Endodermal cell (in vitro differentiated cells): ENCODE measurements at regions not wholly inside any gene's neighbourhood (a gene's known extent, or its start where the extent isn't known, plus 50 kb on each side); places are given as distances from the start of the nearest gene placed in this dataset.
"Not testable (repeated sequence)": the region's sequence is repeated elsewhere in the genome, so short reads cannot be mapped to it uniquely, and the experiment has no call there.

Experiments used
- DNase-seq: peaks from one replicate; pipeline ENCODE4 v3.0.0-alpha.2; 2017
- H3K27ac ChIP-seq: 2 replicates; pipeline ENCODE4 v1.5.1; 2013; ENCODE audit warnings: mild to moderate bottlenecking, low read depth, low read length, moderate library complexity
- H3K27me3 ChIP-seq: 2 replicates; pipeline ENCODE4 v1.6.1; 2013; ENCODE audit warnings: mild to moderate bottlenecking, low read length, moderate library complexity; ENCODE audit not compliant: insufficient read depth, control insufficient read depth, poor library complexity, severe bottlenecking
- H3K36me3 ChIP-seq: 2 replicates; pipeline ENCODE4 v1.7.0; 2013; ENCODE audit warnings: mild to moderate bottlenecking, low read length, moderate library complexity; ENCODE audit not compliant: control insufficient read depth, insufficient read depth
- H3K4me1 ChIP-seq: one replicate; pipeline ENCODE4 v1.7.0; 2013; ENCODE audit warnings: low read length; ENCODE audit not compliant: control insufficient read depth, insufficient read depth
- H3K4me3 ChIP-seq: 2 replicates; pipeline ENCODE4 v1.5.1; 2013; ENCODE audit warnings: mild to moderate bottlenecking, low read length, moderate library complexity
- H3K9ac ChIP-seq: 2 replicates; pipeline ENCODE4 v1.6.1; 2013; ENCODE audit warnings: mild to moderate bottlenecking, low read length, moderate library complexity; ENCODE audit not compliant: poor library complexity, severe bottlenecking; ENCODE audit errors: extremely low read depth
- H3K9me3 ChIP-seq: 2 replicates; pipeline ENCODE4 v1.6.1; 2013; ENCODE audit warnings: mild to moderate bottlenecking, low read length, moderate library complexity; ENCODE audit not compliant: control insufficient read depth
- H3K27ac Mint-ChIP-seq: 2 replicates; pipeline ENCODE4 v1.8.0; 2020; ENCODE audit warnings: mixed read lengths
- H3K27me3 Mint-ChIP-seq: 2 replicates; pipeline ENCODE4 v1.8.0; 2021; ENCODE audit warnings: mild to moderate bottlenecking, mixed read lengths; ENCODE audit not compliant: insufficient read depth
- H3K36me3 Mint-ChIP-seq: 2 replicates; pipeline ENCODE4 v1.8.0; 2020; ENCODE audit warnings: low read depth, mixed read lengths
- H3K4me1 Mint-ChIP-seq: 2 replicates; pipeline ENCODE4 v1.8.0; 2020; ENCODE audit warnings: mixed read lengths
- H3K4me3 Mint-ChIP-seq: 2 replicates; pipeline ENCODE4 v1.8.0; 2020; ENCODE audit warnings: mild to moderate bottlenecking, moderate library complexity, mixed read lengths
- H3K9me3 Mint-ChIP-seq: 2 replicates; pipeline ENCODE4 v1.8.0; 2020; ENCODE audit warnings: mild to moderate bottlenecking, mixed read lengths
- WGBS, 2 experiments: methylation state at CpG; one replicate each; pipeline versions ENCODE4 v1.1.5 to v1.1.7; 2013; ENCODE audit warnings: missing lambda C conversion rate in 2 of 2, mixed read lengths in 1 of 2; ENCODE audit not compliant: insufficient coverage in 1 of 2, insufficient read length in 1 of 2; 5-methylcytosine and 5-hydroxymethylcytosine counted together
- TF ChIP-seq, protein P1 (sequence below): fragments of 200-600 bp; sonication (generic); conservative IDR thresholded peaks from 2 replicates; pipeline ENCODE4 v1.5.0; 2021; ENCODE audit warnings: antibody characterized with exemption, mild to moderate bottlenecking

DNA sequence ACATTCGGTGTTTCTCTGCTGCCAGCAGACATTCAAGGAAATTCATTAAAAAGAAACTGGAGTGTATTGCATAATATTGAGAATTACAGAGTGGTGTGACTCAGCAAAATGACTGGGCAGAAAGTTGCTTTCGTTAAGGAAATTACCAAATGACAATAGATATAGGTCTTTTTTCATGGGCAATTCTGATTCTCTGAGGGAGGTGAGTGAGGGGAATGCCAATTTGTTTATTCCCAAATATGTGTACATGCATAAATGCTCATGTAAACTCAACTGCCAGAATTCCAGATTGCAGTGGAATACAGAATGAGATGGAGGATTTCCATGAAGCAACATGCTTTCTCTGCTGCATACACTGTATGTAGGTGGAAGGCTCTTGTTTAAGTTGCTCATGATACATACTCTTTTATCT, 1730.1 kb downstream of the SLITRK5 start:
- Histone ChIP-seq H3K4me1 (no peaks in the 10 kb centered on the region), H3K4me3 (no peak overlapping the region), H3K9me3 (peaks cover 19% of the 10 kb centered on the region), H3K36me3 (no peaks in the 10 kb centered on the region), H3K9ac (no peak overlapping the region), H3K27ac (no peak overlapping the region), H3K27me3 (no peaks in the 10 kb centered on the region)
- no peaks in the 10 kb centered on the region for H3K27me3 Mint-ChIP-seq
- H3K27ac Mint-ChIP-seq, result peak overlapping the region; percentile 9
- no peak overlapping the region for H3K4me3 Mint-ChIP-seq
- H3K4me1 Mint-ChIP-seq, result peaks cover 10% of the 10 kb centered on the region
- 89 to 100% methylated on average over 1 to 2 of the region's 2 CpGs for WGBS, 2 experiments
- H3K9me3 Mint-ChIP-seq, result peaks cover 12% of the 10 kb centered on the region
- peaks cover 10% of the 10 kb centered on the region for H3K36me3 Mint-ChIP-seq
- TF ChIP-seq, protein P1, sequence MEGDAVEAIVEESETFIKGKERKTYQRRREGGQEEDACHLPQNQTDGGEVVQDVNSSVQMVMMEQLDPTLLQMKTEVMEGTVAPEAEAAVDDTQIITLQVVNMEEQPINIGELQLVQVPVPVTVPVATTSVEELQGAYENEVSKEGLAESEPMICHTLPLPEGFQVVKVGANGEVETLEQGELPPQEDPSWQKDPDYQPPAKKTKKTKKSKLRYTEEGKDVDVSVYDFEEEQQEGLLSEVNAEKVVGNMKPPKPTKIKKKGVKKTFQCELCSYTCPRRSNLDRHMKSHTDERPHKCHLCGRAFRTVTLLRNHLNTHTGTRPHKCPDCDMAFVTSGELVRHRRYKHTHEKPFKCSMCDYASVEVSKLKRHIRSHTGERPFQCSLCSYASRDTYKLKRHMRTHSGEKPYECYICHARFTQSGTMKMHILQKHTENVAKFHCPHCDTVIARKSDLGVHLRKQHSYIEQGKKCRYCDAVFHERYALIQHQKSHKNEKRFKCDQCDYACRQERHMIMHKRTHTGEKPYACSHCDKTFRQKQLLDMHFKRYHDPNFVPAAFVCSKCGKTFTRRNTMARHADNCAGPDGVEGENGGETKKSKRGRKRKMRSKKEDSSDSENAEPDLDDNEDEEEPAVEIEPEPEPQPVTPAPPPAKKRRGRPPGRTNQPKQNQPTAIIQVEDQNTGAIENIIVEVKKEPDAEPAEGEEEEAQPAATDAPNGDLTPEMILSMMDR, result no peak
- DNase-seq, result no peak

DNA sequence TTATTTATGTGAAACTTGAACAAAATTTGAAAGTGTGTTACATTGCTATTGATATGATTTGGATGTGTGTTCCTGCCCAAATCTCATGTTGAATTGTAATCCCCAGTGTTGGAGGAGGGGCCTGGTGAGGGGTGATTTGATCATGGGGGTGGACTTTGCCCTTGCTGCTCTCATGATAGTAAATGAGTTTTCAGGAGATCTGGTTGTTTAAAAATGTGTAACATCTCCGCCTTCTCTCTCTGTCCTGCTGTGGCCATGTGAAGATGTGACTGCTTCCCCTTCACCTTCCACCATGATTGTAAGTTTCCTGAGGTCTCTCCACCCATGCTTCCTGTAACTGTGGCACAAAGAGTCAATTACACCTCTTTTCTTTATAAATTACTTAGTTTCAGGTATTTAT, 1731.0 kb downstream of the SLITRK5 start:
- H3K4me3 ChIP-seq, result no peak overlapping the region
- peaks cover 9% of the 10 kb centered on the region for H3K9me3 Mint-ChIP-seq
- 80% methylated on average over 1 of the region's 1 CpG; no CpG with 5 or more reads in 1 of the 2 experiments for WGBS, 2 experiments
- no peak overlapping the region for H3K27ac Mint-ChIP-seq
- H3K9me3 ChIP-seq, result peaks cover 10% of the 10 kb centered on the region
- H3K27me3 ChIP-seq, result no peaks in the 10 kb centered on the region
- H3K36me3 ChIP-seq, result no peaks in the 10 kb centered on the region
- TF ChIP-seq, protein P1, result no peak
- no peaks in the 10 kb centered on the region for H3K4me1 ChIP-seq
- H3K36me3 Mint-ChIP-seq, result peaks cover 3% of the 10 kb centered on the region
- no peak overlapping the region for H3K9ac ChIP-seq
- no peak overlapping the region for H3K27ac ChIP-seq
- peaks cover 10% of the 10 kb centered on the region for H3K4me1 Mint-ChIP-seq
- DNase-seq, result no peak
- H3K27me3 Mint-ChIP-seq, result no peaks in the 10 kb centered on the region
- no peak overlapping the region for H3K4me3 Mint-ChIP-seq

DNA sequence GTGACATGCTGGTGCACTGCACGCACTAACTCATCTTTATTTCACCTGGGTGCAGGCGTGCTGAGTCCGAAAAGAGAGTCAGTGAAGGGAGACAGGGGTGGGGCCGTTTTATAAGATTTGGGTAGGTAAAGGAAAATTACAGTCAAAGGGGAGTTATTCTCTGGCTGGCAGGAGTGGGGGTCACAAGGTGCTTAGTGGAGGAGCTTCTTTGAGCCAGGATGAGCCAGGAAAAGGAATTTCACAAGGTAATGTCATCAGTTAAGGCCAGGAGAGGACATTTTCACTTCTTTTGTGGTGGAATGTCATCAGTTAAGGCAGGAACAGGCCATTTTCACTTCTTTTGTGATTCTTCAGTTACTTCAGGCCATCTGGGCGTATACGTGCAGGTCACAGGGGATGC, 1734.9 kb downstream of the SLITRK5 start:
- not testable (repeated sequence) for H3K27me3 ChIP-seq, H3K36me3 ChIP-seq, H3K9ac ChIP-seq, H3K4me1 Mint-ChIP-seq, H3K9me3 ChIP-seq, H3K27ac ChIP-seq, H3K4me1 ChIP-seq, H3K9me3 Mint-ChIP-seq, H3K4me3 Mint-ChIP-seq, H3K27me3 Mint-ChIP-seq, H3K36me3 Mint-ChIP-seq, H3K4me3 ChIP-seq
- 98% methylated on average over 4 of the region's 6 CpGs; no CpG with 5 or more reads in 1 of the 2 experiments for WGBS, 2 experiments
- DNase-seq, result peak; percentile 60
- peak overlapping the region; percentile 80 for H3K27ac Mint-ChIP-seq

DNA sequence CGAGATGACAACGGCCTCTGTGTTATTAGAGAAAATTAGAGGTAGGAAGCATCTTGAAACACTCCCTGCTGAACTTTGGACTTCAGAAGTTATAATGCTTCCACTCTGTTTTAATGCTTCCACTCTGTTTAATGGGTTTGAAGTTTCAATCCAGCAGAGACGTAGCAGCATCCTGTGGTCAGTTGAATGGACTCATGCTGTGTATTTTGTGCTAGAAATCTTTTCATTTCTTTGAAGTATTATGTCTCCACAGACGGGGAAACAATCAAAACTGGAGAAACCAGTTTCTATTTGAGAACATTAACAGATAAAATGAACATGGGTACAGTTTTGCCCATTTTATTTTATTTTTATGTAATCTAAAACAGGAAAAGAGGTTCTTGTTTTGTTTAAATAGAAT, 1736.2 kb downstream of the SLITRK5 start:
- H3K4me1 ChIP-seq, result no peaks in the 10 kb centered on the region
- peaks cover 3% of the 10 kb centered on the region for H3K4me1 Mint-ChIP-seq
- DNase-seq, result no peak
- no peaks in the 10 kb centered on the region for H3K27me3 ChIP-seq
- H3K27me3 Mint-ChIP-seq, result no peaks in the 10 kb centered on the region
- no peak overlapping the region for H3K27ac Mint-ChIP-seq
- no peak overlapping the region for H3K4me3 Mint-ChIP-seq
- 77 to 82% methylated on average over 2 to 4 of the region's 4 CpGs for WGBS, 2 experiments
- H3K9me3 ChIP-seq, result no peaks in the 10 kb centered on the region
- no peaks in the 10 kb centered on the region for H3K36me3 Mint-ChIP-seq
- no peak overlapping the region for H3K9ac ChIP-seq
- no peaks in the 10 kb centered on the region for H3K9me3 Mint-ChIP-seq
- TF ChIP-seq, protein P1, result no peak
- no peaks in the 10 kb centered on the region for H3K36me3 ChIP-seq
- no peak overlapping the region for H3K4me3 ChIP-seq
- no peak overlapping the region for H3K27ac ChIP-seq
